ENCODE measurements at regions not wholly inside any gene's neighbourhood (a gene's known extent, or its start where the extent isn't known, plus 50 kb on each side); places are given as distances from the start of the nearest gene placed in this dataset.

- TF ChIP-seq POLR2A (IDR thresholded peaks at IDR 0.05) (no peak), POLR2AphosphoS5 (IDR thresholded peaks at IDR 0.05) (no peak), CTCF (IDR thresholded peaks at IDR 0.05) (no peak)
- Histone ChIP-seq H3K4me1 (replicated peaks) (no peaks in the 10 kb centered on the region), H3K36me3 (no peaks in the 10 kb centered on the region), H3K27me3 (replicated peaks; ENCODE audit: insufficient read depth) (no peaks in the 10 kb centered on the region), H3K4me3 (no peak overlapping the region), H3K9me3 (no peaks in the 10 kb centered on the region), H3K27ac (no peak overlapping the region)
- WGBS = 89% methylated on average over 16 of the region's 16 CpGs
- intact Hi-C loops (cut with DNase I) = no loop called here
- DNase-seq (ENCODE audit: low spot score) = no peak
Measured at GRCh38 chr7:70846208-70846607, 285.7 kb upstream of the GALNT17 start.

GRCh38 chr7:70849580-70850235 is 282.2 kb upstream of the GALNT17 start:
- Histone ChIP-seq H3K27ac (no peak overlapping the region), H3K4me1 (replicated peaks) (no peaks in the 10 kb centered on the region), H3K36me3 (no peaks in the 10 kb centered on the region), H3K27me3 (replicated peaks; ENCODE audit: insufficient read depth) (no peaks in the 10 kb centered on the region), H3K4me3 (no peak overlapping the region), H3K9me3 (no peaks in the 10 kb centered on the region)
- DNase-seq (ENCODE audit: low spot score) = no peak
- intact Hi-C loops (cut with DNase I) = no loop called here
- TF ChIP-seq POLR2AphosphoS5 (IDR thresholded peaks at IDR 0.05) (no peak), POLR2A (IDR thresholded peaks at IDR 0.05) (no peak), CTCF (IDR thresholded peaks at IDR 0.05) (no peak)
- WGBS = 97% methylated on average over 3 of the region's 3 CpGs

GRCh38 chr7:70855373-70855772 is 276.6 kb upstream of the GALNT17 start:
- Histone ChIP-seq H3K27ac (no peak overlapping the region), H3K9me3 (no peaks in the 10 kb centered on the region), H3K27me3 (replicated peaks; ENCODE audit: insufficient read depth) (no peaks in the 10 kb centered on the region), H3K4me3 (no peak overlapping the region), H3K4me1 (replicated peaks) (no peaks in the 10 kb centered on the region), H3K36me3 (no peaks in the 10 kb centered on the region)
- intact Hi-C loops (cut with DNase I) = loop anchor here (5.0 kb wide), 1 partner anchor 277 kb away; the partner anchor contains the start of gene GALNT17
- WGBS = 84% methylated on average over 1 of the region's 1 CpG
- no peak for DNase-seq (ENCODE audit: low spot score)
- TF ChIP-seq POLR2A (IDR thresholded peaks at IDR 0.05) (no peak), POLR2AphosphoS5 (IDR thresholded peaks at IDR 0.05) (no peak), CTCF (IDR thresholded peaks at IDR 0.05) (no peak)

GRCh38 chr7:70856901-70857630 is 274.9 kb upstream of the GALNT17 start:
- WGBS = 16% methylated on average over 4 of the region's 4 CpGs
- Histone ChIP-seq H3K36me3 (no peaks in the 10 kb centered on the region), H3K4me1 (replicated peaks) (no peaks in the 10 kb centered on the region), H3K4me3 (no peak overlapping the region), H3K27ac (no peak overlapping the region), H3K27me3 (replicated peaks; ENCODE audit: insufficient read depth) (no peaks in the 10 kb centered on the region), H3K9me3 (no peaks in the 10 kb centered on the region)
- intact Hi-C loops (cut with DNase I) = loop anchor here (1.0 to 5.0 kb wide), 3 partner anchors 275 to 879 kb away; partner anchors contain the start of gene GALNT17
- no peak for TF ChIP-seq POLR2A (IDR thresholded peaks at IDR 0.05)
- peak; percentile 8 for TF ChIP-seq POLR2AphosphoS5 (IDR thresholded peaks at IDR 0.05)
- peak; percentile 81 to 100 (median 90) for TF ChIP-seq CTCF (IDR thresholded peaks at IDR 0.05)
- peak; percentile 74 for DNase-seq (ENCODE audit: low spot score)
